Right lobe of liver (tissue), 4 donors: ENCODE measurements at regions not wholly inside any gene's neighbourhood (a gene's known extent, or its start where the extent isn't known, plus 50 kb on each side); places are given as distances from the start of the nearest gene placed in this dataset.

Source experiments
- CTCF ChIP-seq, 4 donors: fragments of 200-600 bp in 3 of 4; fragments of 450-650 bp in 1 of 4; IDR thresholded peaks; one replicate each; pipeline versions ENCODE4 v1.5.1 to v1.8.0; 2016 to 2022; ENCODE audit warnings: antibody characterized with exemption in 4 of 4, mild to moderate bottlenecking in 2 of 4
- POLR2A ChIP-seq: fragments of 450-650 bp; IDR thresholded peaks from one replicate; pipeline ENCODE4 v1.6.1; 2017; ENCODE audit warnings: antibody characterized with exemption, mild to moderate bottlenecking
- donor health status: DM: no; HTN: no; CAD: no.
- donor health status: DM: no; HTN: no; CAD: no.
- donor health status: DM: no; HTN: yes; CAD: no.

DNA sequence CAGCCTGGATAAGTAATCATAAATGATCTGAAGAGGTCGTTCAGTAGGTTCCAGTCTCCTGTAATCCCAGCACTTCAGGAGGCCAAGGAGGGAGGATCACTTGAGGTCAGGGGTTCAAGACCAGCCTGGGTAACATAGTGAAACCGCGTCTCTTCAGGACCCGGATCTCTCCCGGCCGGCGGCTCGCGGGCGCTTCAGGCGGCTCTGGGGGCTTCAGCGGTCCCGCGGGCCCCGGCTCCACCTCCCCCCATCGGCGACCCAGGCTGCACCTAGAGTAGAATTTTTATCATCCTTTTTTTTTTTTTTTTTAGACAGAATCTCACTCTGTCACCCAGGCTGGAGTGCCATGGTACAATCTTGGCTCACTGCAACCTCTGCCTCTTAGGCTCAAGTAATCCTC, 95.9 kb downstream of the ABCC12 start:
- no peak for TF ChIP-seq CTCF (IDR thresholded peaks at IDR 0.05)
- no peak for TF ChIP-seq POLR2A
